H7 (cell line): ENCODE measurements at regions not wholly inside any gene's neighbourhood (a gene's known extent, or its start where the extent isn't known, plus 50 kb on each side); places are given as distances from the start of the nearest gene placed in this dataset.

ENCODE experiments used
- DNase-seq: peaks from one replicate; pipeline ENCODE4 v3.0.0; 2012
- H3K27me3 ChIP-seq: 2 replicates; pipeline ENCODE4 v1.6.0; 2011; ENCODE audit warnings: mild to moderate bottlenecking, low read length; ENCODE audit not compliant: control insufficient read depth, insufficient read depth
- H3K36me3 ChIP-seq: replicated peaks from 2 replicates; pipeline ENCODE4 v1.5.1; 2011; ENCODE audit warnings: low read length; ENCODE audit not compliant: control insufficient read depth, insufficient read depth
- H3K4me3 ChIP-seq: 2 replicates; pipeline ENCODE4 v1.5.1; 2011; ENCODE audit warnings: low read depth, mild to moderate bottlenecking, control low read depth, low read length, moderate library complexity; ENCODE audit not compliant: insufficient read depth

DNA sequence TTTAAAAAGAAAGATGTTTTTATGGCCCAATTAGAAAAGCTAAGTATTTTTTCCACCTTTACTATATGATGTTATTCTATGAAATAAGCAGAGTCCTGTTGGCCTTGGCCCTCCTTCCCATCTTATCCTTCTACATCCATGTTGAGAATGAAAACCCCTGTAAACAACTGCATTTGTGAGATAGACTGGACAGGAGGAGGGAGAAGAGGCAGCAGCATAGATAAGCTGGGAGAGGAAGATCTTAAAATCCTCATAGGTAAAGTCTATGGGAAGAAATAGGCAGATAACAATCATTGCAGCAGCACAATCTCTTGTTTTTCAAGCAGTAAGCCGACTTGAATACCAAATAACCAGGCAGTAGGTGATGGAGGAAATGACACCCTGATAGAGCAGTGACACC lies 207.6 kb upstream of the PARD3B start:
- Histone ChIP-seq H3K36me3 (no peaks in the 10 kb centered on the region), H3K27me3 (no peaks in the 10 kb centered on the region), H3K4me3 (no peak overlapping the region)
- no peak for DNase-seq

DNA sequence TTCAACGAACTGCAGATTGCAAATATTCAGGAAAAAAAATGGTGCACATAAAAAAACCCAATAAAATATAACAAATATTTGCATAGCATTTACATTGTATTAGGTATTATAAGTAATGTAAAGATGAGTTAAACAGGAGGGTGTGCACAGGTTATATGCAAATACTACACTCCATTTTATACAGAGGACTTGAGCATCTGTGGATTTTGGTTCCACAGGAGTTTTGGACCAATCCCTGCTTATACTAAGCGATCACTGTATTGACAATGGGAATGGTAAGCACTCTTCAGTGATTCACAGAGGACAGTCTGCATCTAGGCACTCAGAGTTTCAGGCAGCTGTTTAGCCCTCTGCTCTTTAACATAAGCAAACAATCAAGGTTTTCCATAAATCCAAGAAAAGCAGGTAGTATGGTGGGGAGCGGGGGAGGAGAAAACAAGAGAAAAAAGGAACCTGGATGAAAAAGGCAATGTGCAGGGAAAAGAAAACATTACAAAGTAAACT lies 206.0 kb upstream of the PARD3B start:
- Histone ChIP-seq H3K4me3 (no peak overlapping the region), H3K27me3 (no peaks in the 10 kb centered on the region), H3K36me3 (no peaks in the 10 kb centered on the region)
- DNase-seq = peak; percentile 17

DNA sequence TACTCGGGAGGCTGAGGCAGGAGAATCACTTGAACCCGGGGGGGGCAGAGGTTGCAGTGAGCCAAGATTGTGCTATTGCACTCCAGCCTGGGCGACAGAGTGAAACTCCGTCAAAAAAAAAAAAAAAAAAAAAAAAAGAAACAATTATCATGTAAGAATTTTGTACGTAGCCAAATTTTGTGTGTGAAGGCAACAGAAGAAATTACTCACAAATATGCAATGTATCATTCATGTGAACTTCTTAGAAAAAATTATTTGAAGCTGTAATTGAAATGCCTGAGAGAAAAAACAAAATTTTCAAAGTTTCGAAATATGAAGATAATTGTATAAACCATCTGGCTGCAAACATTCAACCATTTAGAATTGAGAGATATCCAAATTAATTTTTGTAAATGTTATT lies 204.8 kb upstream of the PARD3B start:
- Histone ChIP-seq H3K27me3 (no peaks in the 10 kb centered on the region), H3K4me3 (no peak overlapping the region), H3K36me3 (no peaks in the 10 kb centered on the region)
- DNase-seq = no peak

DNA sequence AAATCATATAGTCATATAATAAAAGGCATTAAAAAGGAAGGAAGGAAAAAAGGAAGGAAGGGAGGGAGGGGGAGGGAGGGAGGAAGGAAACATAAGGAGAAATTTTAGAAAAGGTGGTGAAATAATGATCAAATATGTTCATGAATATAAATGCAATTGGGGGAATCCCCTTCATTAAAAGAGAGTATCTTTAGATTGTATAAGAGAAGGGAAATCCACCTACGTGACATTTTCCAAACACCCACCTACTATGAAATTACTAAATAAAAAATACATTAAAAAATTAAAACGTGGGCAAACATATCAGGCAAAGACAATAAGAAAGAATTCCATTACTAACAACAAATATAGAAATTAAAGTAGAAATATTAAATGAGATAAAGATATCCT lies 203.4 kb upstream of the PARD3B start:
- Histone ChIP-seq H3K27me3 (no peaks in the 10 kb centered on the region), H3K4me3 (no peak overlapping the region), H3K36me3 (no peaks in the 10 kb centered on the region)
- no peak for DNase-seq

DNA sequence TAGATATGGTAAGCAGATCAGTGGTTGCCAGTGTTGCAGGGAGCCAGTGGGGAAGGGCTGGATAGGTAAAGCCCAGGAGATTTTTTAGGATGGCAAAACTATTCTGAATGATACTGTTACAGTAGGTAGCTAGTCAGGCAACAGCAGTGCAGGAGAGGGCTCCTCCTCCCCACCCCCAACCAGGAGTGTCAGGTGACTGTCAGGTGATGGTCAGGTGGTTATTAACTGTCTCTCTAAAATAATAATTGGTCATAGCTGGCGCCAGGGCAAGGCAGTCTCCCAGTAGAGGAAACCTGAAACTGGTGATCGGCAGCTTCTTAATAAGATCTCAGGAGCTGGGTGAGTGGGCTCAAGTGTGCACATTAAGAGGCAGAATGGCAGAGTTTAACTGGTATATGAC lies 201.6 kb upstream of the PARD3B start:
- H3K4me3 ChIP-seq = no peak overlapping the region
- DNase-seq = no peak
- no peaks in the 10 kb centered on the region for H3K27me3 ChIP-seq
- no peaks in the 10 kb centered on the region for H3K36me3 ChIP-seq

DNA sequence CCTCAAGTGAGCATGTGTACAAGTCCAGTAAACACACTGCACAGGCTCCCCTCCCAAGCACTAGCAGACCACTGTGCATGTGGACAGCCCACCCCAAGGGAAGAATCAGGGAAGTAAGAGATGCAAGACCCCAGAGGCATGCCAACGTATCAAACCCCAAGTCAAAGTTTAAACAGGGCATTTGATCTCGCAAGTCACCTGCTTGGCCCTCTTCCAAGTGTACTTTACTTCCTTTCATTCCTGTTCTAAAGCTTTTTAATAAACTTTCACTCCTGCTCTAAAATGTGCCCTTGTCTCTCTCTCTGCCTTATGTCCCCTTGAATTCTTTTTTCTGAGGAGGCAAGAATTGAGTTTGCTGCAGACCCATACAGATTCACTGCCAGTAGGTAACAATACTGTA lies 201.2 kb upstream of the PARD3B start:
- Histone ChIP-seq H3K4me3 (no peak overlapping the region), H3K36me3 (no peaks in the 10 kb centered on the region), H3K27me3 (no peaks in the 10 kb centered on the region)
- no peak for DNase-seq

DNA sequence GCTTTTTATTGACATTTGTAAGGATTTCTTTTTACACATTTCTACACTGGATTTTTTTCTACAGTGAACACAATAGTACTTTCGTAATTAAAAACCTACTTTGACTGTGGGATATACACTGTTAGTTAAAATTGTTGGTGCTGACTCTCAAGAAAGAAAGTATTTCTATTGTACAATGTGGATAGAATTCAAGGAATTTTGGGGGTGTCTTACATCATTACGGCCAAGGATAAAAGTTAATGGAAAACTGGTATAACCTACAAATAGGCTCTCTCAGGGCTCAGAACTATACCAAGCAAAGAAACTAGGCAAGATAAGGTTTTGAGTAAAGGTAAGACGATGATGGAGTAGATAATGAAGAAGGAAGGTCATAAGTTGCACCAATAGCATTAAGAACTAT lies 198.4 kb upstream of the PARD3B start:
- no peak for DNase-seq
- Histone ChIP-seq H3K36me3 (no peaks in the 10 kb centered on the region), H3K27me3 (no peaks in the 10 kb centered on the region), H3K4me3 (no peak overlapping the region)

DNA sequence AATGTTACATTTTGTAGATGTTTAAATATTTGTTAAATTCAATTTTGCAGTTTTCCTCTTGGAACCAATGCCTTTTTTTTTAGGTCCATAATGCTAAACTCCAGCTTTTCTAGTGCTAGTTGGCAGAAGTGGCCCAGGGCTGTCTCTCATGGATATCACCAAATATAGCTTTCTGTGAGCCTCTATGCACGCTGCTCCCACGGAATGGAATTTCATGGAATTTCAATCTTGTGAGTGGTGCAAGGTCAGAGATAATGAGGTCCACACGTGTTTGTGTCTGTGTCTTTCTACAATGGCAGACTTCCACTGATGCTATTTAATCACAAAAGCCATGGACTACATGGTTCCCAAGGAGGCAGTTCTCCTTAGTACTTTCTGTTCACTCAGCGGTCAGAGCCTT lies 191.5 kb upstream of the PARD3B start:
- no peak for DNase-seq
- no peaks in the 10 kb centered on the region for H3K36me3 ChIP-seq
- no peak overlapping the region for H3K4me3 ChIP-seq
- no peaks in the 10 kb centered on the region for H3K27me3 ChIP-seq

DNA sequence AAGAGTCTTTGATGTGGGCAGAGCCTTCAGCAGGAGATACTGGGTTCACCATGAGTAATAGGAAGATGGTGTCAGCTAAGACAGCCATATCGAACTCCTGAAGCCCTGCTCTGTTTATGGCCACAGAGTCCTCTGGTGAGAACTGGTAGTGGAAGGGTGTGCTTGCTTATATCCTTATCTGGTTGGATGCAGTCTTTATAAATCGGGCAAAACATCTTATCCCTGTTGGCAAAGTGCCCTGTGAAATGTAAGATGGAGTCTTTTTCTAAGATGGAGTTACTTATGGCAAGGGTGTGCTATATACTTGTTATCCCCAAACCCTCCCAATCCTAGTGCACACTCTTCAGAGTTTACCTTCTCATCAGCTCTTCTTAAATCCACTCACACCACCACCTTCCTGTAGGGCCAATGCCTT lies 190.8 kb upstream of the PARD3B start:
- Histone ChIP-seq H3K4me3 (no peak overlapping the region), H3K36me3 (no peaks in the 10 kb centered on the region), H3K27me3 (no peaks in the 10 kb centered on the region)
- DNase-seq = no peak

DNA sequence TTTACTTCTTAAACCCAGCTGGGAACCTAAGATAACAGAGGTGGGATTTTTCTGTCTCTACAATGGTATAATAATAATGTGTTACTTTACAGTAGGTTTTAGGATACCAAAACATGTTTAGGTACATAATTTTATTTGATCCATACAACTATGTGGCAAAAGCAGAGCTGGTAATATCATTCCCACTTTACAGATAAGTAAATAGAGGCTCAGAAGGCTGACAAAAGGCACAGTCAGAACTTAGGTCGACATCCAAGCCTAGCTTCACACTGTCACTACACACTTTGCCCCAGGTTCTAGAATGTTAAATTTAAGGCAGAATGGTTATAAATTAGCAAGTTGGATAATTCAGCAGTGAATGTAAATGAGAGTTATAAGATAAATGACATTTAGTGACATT lies 189.6 kb upstream of the PARD3B start:
- H3K4me3 ChIP-seq = no peak overlapping the region
- DNase-seq = no peak
- no peaks in the 10 kb centered on the region for H3K36me3 ChIP-seq
- no peaks in the 10 kb centered on the region for H3K27me3 ChIP-seq

DNA sequence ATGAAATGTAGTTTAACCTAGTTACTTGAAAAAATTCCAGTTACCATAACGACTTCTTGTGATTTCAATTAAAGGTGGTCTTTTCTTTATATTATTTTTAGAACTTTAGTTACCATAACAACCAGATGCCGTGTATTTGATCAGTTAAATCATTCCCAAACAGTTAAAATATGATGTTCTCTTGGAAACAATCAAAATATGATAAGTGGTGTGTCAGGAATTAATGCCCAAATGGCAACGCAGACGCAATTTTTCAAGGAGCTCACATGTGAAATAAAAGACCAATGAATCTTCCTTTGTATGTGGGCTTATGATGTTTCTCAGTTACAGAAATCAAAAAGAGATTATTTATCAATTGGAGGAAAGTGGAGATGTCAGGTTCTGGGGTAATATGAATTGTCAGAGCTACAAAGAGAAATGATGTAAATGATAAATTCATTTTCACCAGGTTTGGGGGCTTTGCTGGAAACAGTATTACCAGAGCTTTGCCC lies 189.1 kb upstream of the PARD3B start:
- Histone ChIP-seq H3K36me3 (no peaks in the 10 kb centered on the region), H3K27me3 (no peaks in the 10 kb centered on the region), H3K4me3 (no peak overlapping the region)
- DNase-seq = no peak

DNA sequence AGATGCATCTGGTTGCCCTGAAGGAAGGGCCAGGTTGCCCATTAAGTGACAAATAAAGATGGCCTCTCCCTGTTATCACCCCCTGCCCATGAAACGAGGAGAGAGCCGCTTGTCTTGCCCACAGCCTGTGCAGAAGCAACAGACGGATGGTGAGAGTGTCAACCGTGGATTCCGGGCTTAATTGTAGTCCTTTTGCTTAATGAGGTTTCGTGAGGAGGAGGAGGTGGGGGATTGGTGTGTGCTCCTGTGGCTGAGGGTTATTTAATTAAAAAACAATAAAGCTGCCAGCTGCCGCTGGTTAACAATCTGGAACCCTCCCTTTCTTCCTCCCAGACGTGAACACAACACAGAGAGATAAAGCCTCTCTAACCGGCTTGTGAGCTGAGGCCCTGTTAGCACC lies 188.0 kb upstream of the PARD3B start:
- Histone ChIP-seq H3K27me3 (no peaks in the 10 kb centered on the region), H3K36me3 (no peaks in the 10 kb centered on the region), H3K4me3 (no peak overlapping the region)
- DNase-seq = no peak

DNA sequence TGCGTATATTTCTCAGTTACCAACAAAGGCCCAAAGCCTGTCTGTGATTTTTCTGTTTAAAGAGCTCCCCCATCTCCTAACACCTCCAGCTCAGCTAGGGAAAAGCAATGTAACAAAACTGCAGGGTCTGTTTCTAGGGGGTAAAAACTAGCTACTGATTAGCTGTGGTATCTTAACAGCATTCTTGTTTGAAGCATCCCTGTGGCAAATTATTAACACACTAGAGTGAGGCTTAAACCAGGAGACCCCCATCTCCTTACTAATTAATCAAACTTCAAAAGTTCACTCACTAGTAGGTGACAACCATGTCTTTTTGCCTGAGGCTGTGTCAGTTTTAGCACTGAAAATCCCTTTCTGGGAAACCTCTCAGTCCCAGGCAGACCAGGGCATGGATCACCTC lies 186.2 kb upstream of the PARD3B start:
- Histone ChIP-seq H3K27me3 (no peaks in the 10 kb centered on the region), H3K4me3 (no peak overlapping the region), H3K36me3 (no peaks in the 10 kb centered on the region)
- no peak for DNase-seq

DNA sequence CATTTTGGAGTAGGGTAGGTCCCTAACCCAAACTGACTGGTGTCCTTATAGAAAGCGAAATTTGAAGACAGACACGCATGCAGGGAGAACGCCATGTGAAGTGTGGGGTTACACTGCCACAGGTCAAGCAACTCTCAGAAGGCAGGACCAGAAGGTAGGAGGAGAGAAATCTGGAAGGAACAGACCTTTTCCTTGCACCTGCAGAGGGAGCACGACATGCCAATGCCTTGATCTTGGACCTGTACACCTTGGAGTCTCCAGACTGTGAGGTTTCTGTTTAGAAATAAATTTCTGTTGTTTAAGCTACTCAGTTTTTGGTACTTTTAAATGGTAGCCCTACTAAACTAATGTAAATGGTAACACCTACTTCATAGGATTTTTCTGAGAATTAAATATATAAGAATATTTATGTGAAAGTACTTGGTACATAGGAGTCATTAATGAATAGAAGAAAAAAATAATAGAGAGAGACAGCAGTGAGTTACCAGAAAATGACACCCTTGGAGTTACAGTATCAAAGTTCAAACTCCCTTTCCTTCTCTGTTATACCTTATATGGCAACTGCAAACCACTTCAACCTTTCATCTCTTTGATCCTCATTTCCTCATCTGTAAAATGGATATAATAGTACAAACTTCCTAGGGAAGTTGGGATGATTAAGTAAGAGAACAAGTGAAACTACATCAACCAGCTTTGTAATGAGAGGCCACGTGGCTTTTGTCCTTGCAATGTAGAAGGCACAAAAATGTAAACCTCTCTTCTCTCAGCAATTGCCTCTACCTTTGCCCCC lies 184.9 kb upstream of the PARD3B start:
- Histone ChIP-seq H3K4me3 (no peak overlapping the region), H3K36me3 (no peaks in the 10 kb centered on the region), H3K27me3 (no peaks in the 10 kb centered on the region)
- DNase-seq = no peak

DNA sequence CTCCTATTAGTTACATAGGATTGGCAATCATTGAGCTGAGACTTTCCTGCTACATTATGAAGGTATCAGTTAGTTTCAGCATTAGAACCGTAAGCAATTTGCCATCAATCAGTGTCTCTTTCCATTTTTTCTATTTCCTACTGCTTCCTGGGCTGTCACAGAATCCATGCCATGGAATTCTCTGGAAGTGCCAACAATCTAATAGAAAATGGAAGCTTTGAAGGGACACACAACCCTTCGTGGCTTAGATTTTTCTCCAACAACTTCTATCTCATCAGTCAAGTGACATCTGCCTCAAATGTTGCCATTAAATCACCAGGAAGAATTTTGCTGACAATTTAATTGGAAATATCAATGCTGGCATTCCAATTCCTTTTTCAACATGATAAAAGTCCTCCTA lies 183.5 kb upstream of the PARD3B start:
- DNase-seq = no peak
- no peaks in the 10 kb centered on the region for H3K36me3 ChIP-seq
- H3K4me3 ChIP-seq = no peak overlapping the region
- no peaks in the 10 kb centered on the region for H3K27me3 ChIP-seq

DNA sequence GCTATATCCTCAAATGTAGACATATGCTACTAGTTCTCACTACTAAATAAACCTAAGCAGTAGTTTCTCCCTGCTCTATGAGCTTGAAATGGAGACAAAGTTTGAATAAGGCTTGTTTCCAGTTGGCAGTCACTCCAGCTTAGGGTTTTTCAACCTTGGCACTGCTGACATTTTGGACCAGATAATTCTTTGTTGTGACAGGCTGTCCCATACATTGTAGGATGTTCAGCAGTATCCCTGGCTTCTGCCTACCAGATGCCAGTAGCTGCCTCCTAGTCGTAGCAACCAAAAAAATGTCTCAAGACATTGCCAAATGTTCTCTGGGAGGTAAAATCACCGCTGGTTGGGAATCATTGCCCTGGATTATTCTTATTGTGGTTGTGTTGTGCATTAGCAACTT lies 182.7 kb upstream of the PARD3B start:
- Histone ChIP-seq H3K36me3 (no peaks in the 10 kb centered on the region), H3K4me3 (no peak overlapping the region), H3K27me3 (no peaks in the 10 kb centered on the region)
- DNase-seq = no peak
